Adrenal gland (tissue), 9 donors: ENCODE measurements at regions not wholly inside any gene's neighbourhood (a gene's known extent, or its start where the extent isn't known, plus 50 kb on each side); places are given as distances from the start of the nearest gene placed in this dataset.

Source experiments
- DNase-seq, 7 donors: peaks; one replicate each; pipeline ENCODE4 v3.0.0-alpha.2; 2019 to 2020
- H3K27ac ChIP-seq, 5 donors: fragments of 200-600 bp; sonication (generic) in 4 of 5; 1 replicate in 3 of 5; 2 replicates in 2 of 5; pipeline versions ENCODE4 v1.5.1 to v1.8.0; 2016 to 2020; ENCODE audit warnings: mild to moderate bottlenecking in 1 of 5
- H3K27me3 ChIP-seq: fragments of 200-600 bp; 2 replicates; pipeline ENCODE4 v1.8.0; 2021
- H3K36me3 ChIP-seq, 2 donors: fragments of 200-600 bp; replicated peaks in 1 of 2; 1 replicate in 1 of 2; 2 replicates in 1 of 2; pipeline versions ENCODE4 v1.5.1 to v1.8.0; 2018 to 2022
- H3K4me1 ChIP-seq, 2 donors: fragments of 200-600 bp; replicated peaks in 1 of 2; 1 replicate in 1 of 2; 2 replicates in 1 of 2; pipeline versions ENCODE4 v1.5.1 to v1.8.0; 2018 to 2021
- H3K4me3 ChIP-seq, 4 donors: fragments of 200-600 bp; sonication (generic) in 3 of 4; one replicate each; pipeline ENCODE4 v1.5.1; 2016 to 2018
- H3K9me3 ChIP-seq, 3 donors: fragments of 200-600 bp; sonication (generic) in 1 of 3; replicated peaks in 1 of 3; 1 replicate in 2 of 3; 2 replicates in 1 of 3; pipeline versions ENCODE4 v1.5.1 to v1.8.0; 2016 to 2021
- POLR2A ChIP-seq, 2 donors: fragments of 450-650 bp; IDR thresholded peaks; one replicate each; pipeline ENCODE4 v1.6.1; 2017; ENCODE audit warnings: antibody characterized with exemption in 2 of 2, mild to moderate bottlenecking in 2 of 2, moderate library complexity in 1 of 2
- WGBS, 4 donors: extraction: QIAGEN DNeasy Blood & Tissue Kit in 2 of 4; methylation state at CpG; one replicate each; pipeline versions ENCODE4 v1.1.5 to v1.1.7; 2013 to 2017; 5-methylcytosine and 5-hydroxymethylcytosine counted together
- intact Hi-C, 2 donors: fragments of 100-400 bp; cut with DNase I; formaldehyde crosslinking; loops; one replicate each; pipeline versions ENCODE4 v1.14.1 to v1.15.0; 2022 to 2023
- TF ChIP-seq, protein P1 (sequence below), 6 experiments: fragments of 450-650 bp in 4 of 6; fragments of 200-600 bp in 2 of 6; sonication (generic) in 1 of 6; IDR thresholded peaks; 1 replicate in 5 of 6; 2 replicates in 1 of 6; pipeline versions ENCODE4 v1.5.1 to v1.8.0; 2016 to 2021; ENCODE audit warnings: antibody characterized with exemption in 6 of 6, mild to moderate bottlenecking in 2 of 6, moderate library complexity in 1 of 6
- donor health status: healthy with polysubstance abuse.
- donor health status: Bipolar disorder and iron deficiency.
- donor health status: DM: yes; HTN: yes; CAD: no.
- donor health status: DM: no; HTN: no; CAD: no.
- donor health status: DM: no; HTN: no; CAD: no.

- Histone ChIP-seq H3K9me3 (peaks cover 0 to 4% (median 0%) of the 10 kb centered on the region in 3 donors), H3K27me3 (no peaks in the 10 kb centered on the region), H3K4me3 (no peak overlapping the region), H3K36me3 (no peaks in the 10 kb centered on the region), H3K4me1 (no peaks in the 10 kb centered on the region), H3K27ac (no peak overlapping the region)
- intact Hi-C loops, result no loop called here
- 77 to 85% (median 83%) methylated on average over 3 of the region's 3 CpGs for WGBS, 4 donors
- TF ChIP-seq POLR2A (IDR thresholded peaks at IDR 0.05), result no peak
- TF ChIP-seq, protein P1, sequence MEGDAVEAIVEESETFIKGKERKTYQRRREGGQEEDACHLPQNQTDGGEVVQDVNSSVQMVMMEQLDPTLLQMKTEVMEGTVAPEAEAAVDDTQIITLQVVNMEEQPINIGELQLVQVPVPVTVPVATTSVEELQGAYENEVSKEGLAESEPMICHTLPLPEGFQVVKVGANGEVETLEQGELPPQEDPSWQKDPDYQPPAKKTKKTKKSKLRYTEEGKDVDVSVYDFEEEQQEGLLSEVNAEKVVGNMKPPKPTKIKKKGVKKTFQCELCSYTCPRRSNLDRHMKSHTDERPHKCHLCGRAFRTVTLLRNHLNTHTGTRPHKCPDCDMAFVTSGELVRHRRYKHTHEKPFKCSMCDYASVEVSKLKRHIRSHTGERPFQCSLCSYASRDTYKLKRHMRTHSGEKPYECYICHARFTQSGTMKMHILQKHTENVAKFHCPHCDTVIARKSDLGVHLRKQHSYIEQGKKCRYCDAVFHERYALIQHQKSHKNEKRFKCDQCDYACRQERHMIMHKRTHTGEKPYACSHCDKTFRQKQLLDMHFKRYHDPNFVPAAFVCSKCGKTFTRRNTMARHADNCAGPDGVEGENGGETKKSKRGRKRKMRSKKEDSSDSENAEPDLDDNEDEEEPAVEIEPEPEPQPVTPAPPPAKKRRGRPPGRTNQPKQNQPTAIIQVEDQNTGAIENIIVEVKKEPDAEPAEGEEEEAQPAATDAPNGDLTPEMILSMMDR (IDR thresholded peaks at IDR 0.05), result no peak
- no peak for DNase-seq
These were observed 265.8 kb upstream of the MEIS1 start for GRCh38 chr2:66169076-66169475.

DNA sequence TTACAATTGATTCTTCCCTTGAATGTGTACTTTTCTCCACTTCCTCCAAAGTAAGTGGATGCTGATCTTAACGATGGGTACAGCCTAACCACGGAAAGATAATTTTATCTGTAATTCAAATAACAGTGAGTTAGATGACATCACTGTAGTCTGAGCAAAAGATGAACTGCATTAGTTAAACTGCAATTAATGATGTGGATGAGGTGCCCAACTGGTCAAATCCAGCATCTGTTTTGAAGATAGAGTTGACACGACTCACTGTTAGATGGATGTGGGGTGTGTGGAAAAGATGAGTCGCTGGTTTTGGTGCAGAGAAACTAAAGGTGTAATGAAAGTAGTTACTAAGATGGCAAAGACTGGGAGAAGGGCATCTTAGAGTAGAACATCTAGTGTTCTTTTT, 270.5 kb upstream of the MEIS1 start:
- no peaks in the 10 kb centered on the region for H3K4me1 ChIP-seq
- H3K27ac ChIP-seq, result no peak overlapping the region
- H3K9me3 ChIP-seq, result peaks cover 0 to 5% (median 3%) of the 10 kb centered on the region in 3 donors
- WGBS, 4 donors, result 80 to 85% (median 83%) methylated on average over 4 of the region's 4 CpGs
- no peaks in the 10 kb centered on the region for H3K36me3 ChIP-seq
- H3K27me3 ChIP-seq, result no peaks in the 10 kb centered on the region
- H3K4me3 ChIP-seq, result no peak overlapping the region
- no peak for DNase-seq
- intact Hi-C loops, result no loop called here
- TF ChIP-seq POLR2A (IDR thresholded peaks at IDR 0.05), result no peak
- TF ChIP-seq, protein P1 (IDR thresholded peaks at IDR 0.05), result no peak

- no peak for TF ChIP-seq POLR2A (IDR thresholded peaks at IDR 0.05)
- TF ChIP-seq, protein P1 (IDR thresholded peaks at IDR 0.05), result no peak
- no peaks in the 10 kb centered on the region for H3K4me1 ChIP-seq
- H3K9me3 ChIP-seq, result no peaks in the 10 kb centered on the region
- WGBS, 4 donors, result 53 to 70% (median 54%) methylated on average over 1 of the region's 1 CpG
- DNase-seq, result no peak
- no peaks in the 10 kb centered on the region for H3K27me3 ChIP-seq
- no peak overlapping the region for H3K27ac ChIP-seq
- no peak overlapping the region for H3K4me3 ChIP-seq
- H3K36me3 ChIP-seq, result no peaks in the 10 kb centered on the region
- intact Hi-C loops, result no loop called here
These were observed 278.8 kb upstream of the MEIS1 start for GRCh38 chr2:66156171-66156570.

GRCh38 chr2:66153941-66154340, 281.0 kb upstream of the MEIS1 start:
- no peak for TF ChIP-seq POLR2A (IDR thresholded peaks at IDR 0.05)
- TF ChIP-seq, protein P1 (IDR thresholded peaks at IDR 0.05), result no peak
- intact Hi-C loops, result no loop called here
- Histone ChIP-seq H3K4me1 (no peaks in the 10 kb centered on the region), H3K4me3 (no peak overlapping the region), H3K9me3 (no peaks in the 10 kb centered on the region), H3K27me3 (no peaks in the 10 kb centered on the region), H3K27ac (no peak overlapping the region), H3K36me3 (no peaks in the 10 kb centered on the region)
- WGBS, 4 donors, result 47 to 73% (median 66%) methylated on average over 1 of the region's 1 CpG
- no peak for DNase-seq
